ENCODE measurements at regions not wholly inside any gene's neighbourhood (a gene's known extent, or its start where the extent isn't known, plus 50 kb on each side); places are given as distances from the start of the nearest gene placed in this dataset.

- TF ChIP-seq HIC1 (tag by site-specific recombination; IDR thresholded peaks at IDR 0.05) (no peak), ZNF24 (tag by site-specific recombination; IDR thresholded peaks at IDR 0.05) (no peak), ZBTB1 (tag by site-specific recombination; IDR thresholded peaks at IDR 0.05) (no peak), ZNF121 (tag by site-specific recombination; IDR thresholded peaks at IDR 0.05) (peak; percentile 82), CTCF (tag by site-specific recombination; IDR thresholded peaks at IDR 0.05) (no peak), BCL11B (tag by site-specific recombination; IDR thresholded peaks at IDR 0.05; ENCODE audit: low read depth) (no peak), ZNF510 (tag by site-specific recombination; IDR thresholded peaks at IDR 0.05; ENCODE audit: insufficient replicate concordance) (no peak), PBX3 (CRISPR knock-in tag; IDR thresholded peaks at IDR 0.05) (no peak), ZNF548 (tag by site-specific recombination; IDR thresholded peaks at IDR 0.05) (no peak), SALL2 (tag by site-specific recombination; IDR thresholded peaks at IDR 0.05; ENCODE audit: borderline replicate concordance) (no peak), ATF2 (tag by site-specific recombination; IDR thresholded peaks at IDR 0.05; ENCODE audit: low read depth) (no peak), ZNF266 (tag by site-specific recombination; IDR thresholded peaks at IDR 0.05; ENCODE audit: low read depth) (no peak)
These were observed 78.3 kb downstream of the MICALL2 start for GRCh38 chr7:1380821-1381580.

Measured in HEK293 (cell line).